Loucy (cell line): ENCODE measurements at regions not wholly inside any gene's neighbourhood (a gene's known extent, or its start where the extent isn't known, plus 50 kb on each side); places are given as distances from the start of the nearest gene placed in this dataset.

Source experiments
- H2AFZ ChIP-seq: fragments of 200-600 bp; sonication (generic); 2 replicates; pipeline ENCODE4 v1.6.0; 2016; ENCODE audit warnings: antibody characterized with exemption, mild to moderate bottlenecking, low read length, moderate library complexity
- H3F3A ChIP-seq: fragments of 200-600 bp; 2 replicates; pipeline ENCODE4 v1.6.0; 2016; ENCODE audit warnings: antibody characterized with exemption, low read depth, mild to moderate bottlenecking
- H3K27me3 ChIP-seq: fragments of 200-600 bp; sonication (generic); 2 replicates; pipeline ENCODE4 v1.6.1; 2014; ENCODE audit warnings: low read length, mild to moderate bottlenecking; ENCODE audit not compliant: insufficient read depth, poor library complexity, severe bottlenecking
- H3K36me3 ChIP-seq: fragments of 200-600 bp; sonication (generic); 2 replicates; pipeline ENCODE4 v1.6.1; 2016; ENCODE audit warnings: low read length; ENCODE audit not compliant: insufficient read depth
- H3K4me1 ChIP-seq: fragments of 200-600 bp; sonication (generic); 2 replicates; pipeline ENCODE4 v1.5.1; 2014; ENCODE audit warnings: low read length, mild to moderate bottlenecking; ENCODE audit not compliant: insufficient read depth, poor library complexity, severe bottlenecking
- H3K4me2 ChIP-seq: fragments of 200-600 bp; sonication (generic); 2 replicates; pipeline ENCODE4 v1.6.0; 2014; ENCODE audit warnings: antibody characterized with exemption, low read length, low read depth, mild to moderate bottlenecking; ENCODE audit not compliant: poor library complexity, severe bottlenecking
- H3K4me3 ChIP-seq: fragments of 200-600 bp; sonication (generic); 2 replicates; pipeline ENCODE4 v1.5.1; 2014; ENCODE audit warnings: low read length, mild to moderate bottlenecking, mixed read lengths; ENCODE audit not compliant: poor library complexity, severe bottlenecking
- H3K79me2 ChIP-seq: fragments of 200-600 bp; sonication (generic); 2 replicates; pipeline ENCODE4 v1.6.1; 2014; ENCODE audit warnings: low read length; ENCODE audit not compliant: insufficient read depth
- H3K9ac ChIP-seq: fragments of 200-600 bp; sonication (generic); 2 replicates; pipeline ENCODE4 v1.6.0; 2014; ENCODE audit warnings: mild to moderate bottlenecking, low read depth, low read length, moderate library complexity; ENCODE audit not compliant: poor library complexity, severe bottlenecking
- H3K9me2 ChIP-seq: fragments of 200-600 bp; sonication (generic); replicated peaks from 2 replicates; pipeline ENCODE4 v1.6.1; 2016; ENCODE audit warnings: low read depth, low read length, mixed read lengths
- H3K9me3 ChIP-seq: fragments of 200-600 bp; sonication (generic); 2 replicates; pipeline ENCODE4 v1.6.1; 2014; ENCODE audit warnings: mild to moderate bottlenecking, antibody characterized with exemption, low read length, low read depth; ENCODE audit not compliant: insufficient read depth
- H4K20me1 ChIP-seq: fragments of 200-600 bp; sonication (generic); 2 replicates; pipeline ENCODE4 v1.6.0; 2014; ENCODE audit warnings: antibody characterized with exemption, low read length, mild to moderate bottlenecking; ENCODE audit not compliant: insufficient read depth, poor library complexity, severe bottlenecking
- EZH2phosphoT487 ChIP-seq: fragments of 200-600 bp; IDR thresholded peaks from 2 replicates; pipeline ENCODE4 v1.6.1; 2018; ENCODE audit warnings: antibody characterized with exemption, mild to moderate bottlenecking, moderate library complexity, borderline replicate concordance
- TF ChIP-seq, protein P1 (sequence below): fragments of 200-600 bp; sonication (generic); conservative IDR thresholded peaks from 2 replicates; pipeline ENCODE4 v1.5.1; 2014; ENCODE audit warnings: mild to moderate bottlenecking, antibody characterized with exemption, low read length

DNA sequence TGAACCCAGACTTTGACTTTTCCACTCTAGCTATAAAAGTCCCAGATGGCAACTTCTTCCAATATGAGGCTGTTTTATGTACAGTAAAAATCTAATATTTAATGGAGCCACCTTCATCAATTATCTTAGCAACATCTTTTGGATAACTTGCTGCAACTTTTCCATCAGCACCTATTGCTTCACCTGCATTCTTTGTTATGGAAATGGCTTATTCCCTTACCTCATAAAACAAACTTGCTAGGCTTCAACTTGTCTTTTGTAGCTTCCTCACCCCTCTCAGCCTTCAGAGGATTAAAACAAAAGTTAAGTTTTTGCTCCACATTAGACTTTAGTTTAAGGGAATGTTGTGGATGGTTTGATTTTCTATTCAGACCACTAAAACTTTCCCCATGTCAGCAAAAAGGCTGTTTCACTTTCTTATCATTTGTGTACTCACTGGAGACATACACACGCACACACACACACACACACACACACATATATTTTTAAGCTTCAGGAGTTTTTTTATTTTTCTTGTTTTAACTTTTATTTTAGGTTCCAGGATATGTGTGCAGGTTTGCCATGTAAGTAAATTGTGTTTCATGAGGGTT lies 1296.1 kb upstream of the PABPC4L start:
- Histone ChIP-seq H2AFZ (no peak overlapping the region), H3K36me3 (no peaks in the 10 kb centered on the region), H4K20me1 (no peaks in the 10 kb centered on the region), H3F3A (no peaks in the 10 kb centered on the region), H3K4me3 (no peak overlapping the region), H3K4me1 (no peaks in the 10 kb centered on the region), H3K79me2 (no peaks in the 10 kb centered on the region), H3K27me3 (no peaks in the 10 kb centered on the region), H3K4me2 (no peak overlapping the region), H3K9me3 (no peaks in the 10 kb centered on the region), H3K9me2 (no peaks in the 10 kb centered on the region), H3K9ac (no peak overlapping the region)
- TF ChIP-seq, protein P1, sequence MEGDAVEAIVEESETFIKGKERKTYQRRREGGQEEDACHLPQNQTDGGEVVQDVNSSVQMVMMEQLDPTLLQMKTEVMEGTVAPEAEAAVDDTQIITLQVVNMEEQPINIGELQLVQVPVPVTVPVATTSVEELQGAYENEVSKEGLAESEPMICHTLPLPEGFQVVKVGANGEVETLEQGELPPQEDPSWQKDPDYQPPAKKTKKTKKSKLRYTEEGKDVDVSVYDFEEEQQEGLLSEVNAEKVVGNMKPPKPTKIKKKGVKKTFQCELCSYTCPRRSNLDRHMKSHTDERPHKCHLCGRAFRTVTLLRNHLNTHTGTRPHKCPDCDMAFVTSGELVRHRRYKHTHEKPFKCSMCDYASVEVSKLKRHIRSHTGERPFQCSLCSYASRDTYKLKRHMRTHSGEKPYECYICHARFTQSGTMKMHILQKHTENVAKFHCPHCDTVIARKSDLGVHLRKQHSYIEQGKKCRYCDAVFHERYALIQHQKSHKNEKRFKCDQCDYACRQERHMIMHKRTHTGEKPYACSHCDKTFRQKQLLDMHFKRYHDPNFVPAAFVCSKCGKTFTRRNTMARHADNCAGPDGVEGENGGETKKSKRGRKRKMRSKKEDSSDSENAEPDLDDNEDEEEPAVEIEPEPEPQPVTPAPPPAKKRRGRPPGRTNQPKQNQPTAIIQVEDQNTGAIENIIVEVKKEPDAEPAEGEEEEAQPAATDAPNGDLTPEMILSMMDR: no peak
- no peak for TF ChIP-seq EZH2phosphoT487

- H3F3A ChIP-seq: no peaks in the 10 kb centered on the region
- no peaks in the 10 kb centered on the region for H3K9me3 ChIP-seq
- H4K20me1 ChIP-seq: no peaks in the 10 kb centered on the region
- no peaks in the 10 kb centered on the region for H3K27me3 ChIP-seq
- H2AFZ ChIP-seq: no peak overlapping the region
- TF ChIP-seq, protein P1: no peak
- TF ChIP-seq EZH2phosphoT487: no peak
- H3K4me1 ChIP-seq: no peaks in the 10 kb centered on the region
- H3K79me2 ChIP-seq: no peaks in the 10 kb centered on the region
- H3K4me2 ChIP-seq: no peak overlapping the region
- H3K9me2 ChIP-seq: no peaks in the 10 kb centered on the region
- H3K36me3 ChIP-seq: no peaks in the 10 kb centered on the region
- no peak overlapping the region for H3K4me3 ChIP-seq
- H3K9ac ChIP-seq: no peak overlapping the region
These were observed 1290.8 kb upstream of the PABPC4L start for GRCh38 chr4:135492439-135492838.

GRCh38 chr4:135485371-135485770 lies 1283.8 kb upstream of the PABPC4L start:
- Histone ChIP-seq H3K4me2 (no peak overlapping the region), H3K36me3 (no peaks in the 10 kb centered on the region), H3K4me3 (no peak overlapping the region), H3K9me3 (no peaks in the 10 kb centered on the region), H3K27me3 (no peaks in the 10 kb centered on the region), H3K9ac (no peak overlapping the region), H3K79me2 (no peaks in the 10 kb centered on the region), H2AFZ (no peak overlapping the region), H3K9me2 (no peaks in the 10 kb centered on the region), H4K20me1 (no peaks in the 10 kb centered on the region), H3F3A (no peaks in the 10 kb centered on the region), H3K4me1 (no peaks in the 10 kb centered on the region)
- TF ChIP-seq, protein P1: no peak
- TF ChIP-seq EZH2phosphoT487: no peak
